Endothelial cell of umbilical vein (primary cell): ENCODE measurements at regions not wholly inside any gene's neighbourhood (a gene's known extent, or its start where the extent isn't known, plus 50 kb on each side); places are given as distances from the start of the nearest gene placed in this dataset.

Source experiments
- FOS ChIP-seq: IDR thresholded peaks from 2 replicates; pipeline ENCODE4 v1.6.1; 2011; ENCODE audit warnings: mild to moderate bottlenecking, low read length, moderate library complexity, borderline replicate concordance; ENCODE audit not compliant: insufficient read depth
- GATA2 ChIP-seq: IDR thresholded peaks from 2 replicates; pipeline ENCODE4 v1.7.0; 2011; ENCODE audit warnings: low read depth, mild to moderate bottlenecking, moderate library complexity, mixed read lengths, low read length; ENCODE audit not compliant: insufficient read length, insufficient read depth
- JUN ChIP-seq: IDR thresholded peaks from 2 replicates; pipeline ENCODE4 v1.6.1; 2011; ENCODE audit warnings: borderline replicate concordance, low read depth; ENCODE audit not compliant: insufficient read length, insufficient read depth
- POLR2A ChIP-seq: IDR thresholded peaks from 2 replicates; pipeline ENCODE4 v1.6.1; 2012; ENCODE audit warnings: low read depth, mild to moderate bottlenecking, control low read depth, low read length
- POLR2AphosphoS5 ChIP-seq: IDR thresholded peaks from 2 replicates; pipeline ENCODE4 v1.6.1; 2012; ENCODE audit warnings: low read depth, mild to moderate bottlenecking, control low read depth, low read length, moderate library complexity; ENCODE audit not compliant: insufficient read depth
- TF ChIP-seq, protein P1 (sequence below), 2 donors: IDR thresholded peaks; 1 replicate in 1 of 2; 2 replicates in 1 of 2; pipeline ENCODE4 v1.5.1; 2011; ENCODE audit warnings: low read length in 2 of 2, mild to moderate bottlenecking in 2 of 2, moderate library complexity in 2 of 2, control low read depth in 1 of 2, inconsistent platforms in 1 of 2, low read depth in 1 of 2; ENCODE audit not compliant: insufficient read depth in 1 of 2; ENCODE audit errors: extremely low read depth in 1 of 2
- TF ChIP-seq, protein P2 (sequence below): IDR thresholded peaks from 2 replicates; pipeline ENCODE4 v1.6.1; 2011; ENCODE audit not compliant: insufficient read depth, insufficient read length

DNA sequence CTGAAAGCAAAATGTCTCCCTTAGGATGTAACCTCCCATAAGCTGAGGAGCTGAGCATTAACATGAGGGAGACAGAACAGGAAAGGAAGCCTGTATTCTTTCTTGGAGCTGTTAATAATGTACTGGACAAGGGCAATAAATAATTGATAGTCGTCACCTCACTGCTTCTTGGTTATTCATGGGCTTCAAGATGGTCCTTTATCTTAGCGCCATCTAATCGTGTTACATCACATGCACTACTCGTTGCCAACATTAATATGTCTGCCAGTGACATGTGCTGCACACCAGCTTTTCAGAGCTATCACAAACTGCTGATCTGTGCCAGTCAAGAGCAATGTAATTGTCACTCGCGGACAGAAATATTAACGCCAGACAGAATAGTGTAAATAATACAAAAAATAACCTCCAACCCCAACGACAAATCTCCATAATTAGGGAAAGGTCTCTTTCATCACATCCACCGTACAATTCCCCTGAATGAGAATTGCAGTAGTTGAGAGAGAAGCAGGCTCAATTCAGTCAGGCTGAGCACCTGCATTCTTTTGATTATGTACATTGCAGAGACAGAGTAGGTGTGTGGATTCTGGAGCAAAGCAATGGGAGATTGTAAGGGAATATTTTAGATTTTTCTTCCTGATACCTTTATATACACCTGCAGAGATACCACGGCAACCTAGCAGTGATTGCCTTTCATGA is 267.1 kb downstream of the SPATA31D1 start:
- TF ChIP-seq, protein P1, sequence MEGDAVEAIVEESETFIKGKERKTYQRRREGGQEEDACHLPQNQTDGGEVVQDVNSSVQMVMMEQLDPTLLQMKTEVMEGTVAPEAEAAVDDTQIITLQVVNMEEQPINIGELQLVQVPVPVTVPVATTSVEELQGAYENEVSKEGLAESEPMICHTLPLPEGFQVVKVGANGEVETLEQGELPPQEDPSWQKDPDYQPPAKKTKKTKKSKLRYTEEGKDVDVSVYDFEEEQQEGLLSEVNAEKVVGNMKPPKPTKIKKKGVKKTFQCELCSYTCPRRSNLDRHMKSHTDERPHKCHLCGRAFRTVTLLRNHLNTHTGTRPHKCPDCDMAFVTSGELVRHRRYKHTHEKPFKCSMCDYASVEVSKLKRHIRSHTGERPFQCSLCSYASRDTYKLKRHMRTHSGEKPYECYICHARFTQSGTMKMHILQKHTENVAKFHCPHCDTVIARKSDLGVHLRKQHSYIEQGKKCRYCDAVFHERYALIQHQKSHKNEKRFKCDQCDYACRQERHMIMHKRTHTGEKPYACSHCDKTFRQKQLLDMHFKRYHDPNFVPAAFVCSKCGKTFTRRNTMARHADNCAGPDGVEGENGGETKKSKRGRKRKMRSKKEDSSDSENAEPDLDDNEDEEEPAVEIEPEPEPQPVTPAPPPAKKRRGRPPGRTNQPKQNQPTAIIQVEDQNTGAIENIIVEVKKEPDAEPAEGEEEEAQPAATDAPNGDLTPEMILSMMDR (IDR thresholded peaks at IDR 0.05; ENCODE audit: extremely low read depth in 1 of 2, insufficient read depth in 1 of 2, low read depth in 1 of 2, low read length in 2 of 2): no peak
- TF ChIP-seq POLR2A (no peak), FOS (no peak), JUN (no peak), GATA2 (no peak), POLR2AphosphoS5 (no peak)
- TF ChIP-seq, protein P2, sequence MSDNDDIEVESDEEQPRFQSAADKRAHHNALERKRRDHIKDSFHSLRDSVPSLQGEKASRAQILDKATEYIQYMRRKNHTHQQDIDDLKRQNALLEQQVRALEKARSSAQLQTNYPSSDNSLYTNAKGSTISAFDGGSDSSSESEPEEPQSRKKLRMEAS: no peak
